H1 (cell line): ENCODE measurements at regions not wholly inside any gene's neighbourhood (a gene's known extent, or its start where the extent isn't known, plus 50 kb on each side); places are given as distances from the start of the nearest gene placed in this dataset.

Experiments
- BACH1 ChIP-seq: IDR thresholded peaks from 2 replicates; pipeline ENCODE4 v1.6.1; 2012; ENCODE audit warnings: low read length, improper control_type of control experiment
- BRCA1 ChIP-seq: IDR thresholded peaks from 2 replicates; pipeline ENCODE4 v1.6.1; 2012; ENCODE audit warnings: low read depth, low read length, improper control_type of control experiment
- CTCF ChIP-seq, 3 experiments: IDR thresholded peaks; 1 replicate in 2 of 3; 2 replicates in 1 of 3; pipeline versions ENCODE4 v1.5.1 to v1.6.1; 2011; ENCODE audit warnings: low read length in 3 of 3, mild to moderate bottlenecking in 3 of 3, inconsistent platforms in 2 of 3, low read depth in 1 of 3, moderate library complexity in 1 of 3; ENCODE audit not compliant: insufficient read depth in 1 of 3; ENCODE audit errors: control extremely low read depth in 1 of 3
- EP300 ChIP-seq, 2 experiments: IDR thresholded peaks; 1 replicate in 1 of 2; 2 replicates in 1 of 2; pipeline ENCODE4 v1.6.1; 2011 to 2012; ENCODE audit warnings: low read depth in 2 of 2, low read length in 2 of 2, mild to moderate bottlenecking in 2 of 2, borderline replicate concordance in 1 of 2, inconsistent platforms in 1 of 2, moderate library complexity in 1 of 2
- EZH2 ChIP-seq: fragments of 200-600 bp; sonication (generic); IDR thresholded peaks from 2 replicates; pipeline ENCODE4 v1.7.1; 2012; ENCODE audit warnings: low read depth, mild to moderate bottlenecking, moderate library complexity, low read length, inconsistent platforms; ENCODE audit not compliant: severe bottlenecking
- HDAC2 ChIP-seq, 2 experiments: fragments of 300-600 bp in 1 of 2; sonication (generic) in 1 of 2; IDR thresholded peaks; 2 replicates each; pipeline ENCODE4 v1.6.1; 2011 to 2012; ENCODE audit warnings: low read depth in 2 of 2, low read length in 2 of 2, mild to moderate bottlenecking in 2 of 2, moderate library complexity in 2 of 2, borderline replicate concordance in 1 of 2, inconsistent platforms in 1 of 2
- JUND ChIP-seq: IDR thresholded peaks from 2 replicates; pipeline ENCODE4 v1.6.1; 2011; ENCODE audit warnings: mild to moderate bottlenecking, improper control_type of control experiment, low read length
- MAFK ChIP-seq: IDR thresholded peaks from 2 replicates; pipeline ENCODE4 v1.6.1; 2012; ENCODE audit warnings: low read depth, mild to moderate bottlenecking, improper control_type of control experiment, low read length
- POLR2AphosphoS5 ChIP-seq: IDR thresholded peaks from 2 replicates; pipeline ENCODE4 v1.6.1; 2011; ENCODE audit warnings: low read depth, low read length
- RNF2 ChIP-seq: fragments of 200-900, 300-1000 bp; sonication (generic); IDR thresholded peaks from 2 replicates; pipeline ENCODE4 v1.7.1; 2016; ENCODE audit warnings: borderline replicate concordance, low read depth, mild to moderate bottlenecking, antibody characterized with exemption, low read length; ENCODE audit not compliant: poor library complexity, severe bottlenecking; ENCODE audit errors: missing control alignments
- SP1 ChIP-seq: IDR thresholded peaks from 2 replicates; pipeline ENCODE4 v1.6.1; 2011; ENCODE audit warnings: low read depth, low read length
- TAF7 ChIP-seq: optimal IDR thresholded peaks from 2 replicates; pipeline ENCODE3; 2011; ENCODE audit warnings: low read depth, mild to moderate bottlenecking, inconsistent platforms, low read length, moderate library complexity, borderline replicate concordance
- USF2 ChIP-seq: IDR thresholded peaks from 2 replicates; pipeline ENCODE4 v1.6.1; 2011; ENCODE audit warnings: low read length, improper control_type of control experiment
- YY1 ChIP-seq: IDR thresholded peaks from 2 replicates; pipeline ENCODE4 v1.6.1; 2011; ENCODE audit warnings: low read depth, mild to moderate bottlenecking, low read length

GRCh38 chr20:57107208-57107607 is 159.2 kb downstream of the BMP7 start:
- TF ChIP-seq HDAC2 (IDR thresholded peaks at IDR 0.05; ENCODE audit: borderline replicate concordance in 1 of 2, low read depth in 2 of 2, low read length in 2 of 2) = no peak
- TF ChIP-seq USF2 = no peak
- TF ChIP-seq JUND = no peak
- TF ChIP-seq YY1 = no peak
- no peak for TF ChIP-seq TAF7
- no peak for TF ChIP-seq SP1
- no peak for TF ChIP-seq CTCF (IDR thresholded peaks at IDR 0.05; ENCODE audit: control extremely low read depth in 1 of 3, insufficient read depth in 1 of 3, low read depth in 1 of 3, low read length in 3 of 3)
- TF ChIP-seq RNF2 = no peak
- no peak for TF ChIP-seq EP300 (IDR thresholded peaks at IDR 0.05; ENCODE audit: borderline replicate concordance in 1 of 2, low read depth in 2 of 2, low read length in 2 of 2)
- no peak for TF ChIP-seq BRCA1
- TF ChIP-seq BACH1 = no peak
- TF ChIP-seq EZH2 = no peak
- no peak for TF ChIP-seq MAFK
- TF ChIP-seq POLR2AphosphoS5 = no peak
